ENCODE measurements at regions not wholly inside any gene's neighbourhood (a gene's known extent, or its start where the extent isn't known, plus 50 kb on each side); places are given as distances from the start of the nearest gene placed in this dataset.
"Not testable (repeated sequence)": the region's sequence is repeated elsewhere in the genome, so short reads cannot be mapped to it uniquely, and the experiment has no call there.

- DNase-seq = no peak
Measured at GRCh38 chr2:194314042-194314441, 1343.0 kb upstream of the SLC39A10 start.

- DNase-seq = no peak
Measured at GRCh38 chr2:194304191-194304590, 1352.8 kb upstream of the SLC39A10 start.

DNA sequence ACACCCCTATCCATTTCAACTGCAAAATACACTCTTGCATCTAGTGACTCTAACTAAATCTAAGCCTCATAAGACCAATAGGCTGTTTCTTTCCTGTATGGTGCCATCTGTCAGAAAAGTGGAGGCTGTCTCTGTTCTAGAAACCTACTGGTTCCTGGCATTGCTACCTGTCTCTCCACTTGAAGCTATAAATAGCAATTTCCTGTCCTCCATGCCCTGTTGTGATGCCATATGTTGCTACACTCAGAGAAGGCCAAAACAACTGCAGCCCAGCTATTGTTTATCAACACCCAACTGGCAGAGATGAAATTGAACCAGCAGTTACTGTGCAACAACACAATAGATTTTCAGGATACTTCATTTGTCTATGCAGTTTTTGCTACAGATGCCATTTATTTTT, 1355.1 kb upstream of the SLC39A10 start:
- peak in 1 of 2 experiments; percentile 5 for DNase-seq

- no peak for DNase-seq
Measured at GRCh38 chr2:194294156-194294555, 1362.9 kb upstream of the SLC39A10 start.

DNA sequence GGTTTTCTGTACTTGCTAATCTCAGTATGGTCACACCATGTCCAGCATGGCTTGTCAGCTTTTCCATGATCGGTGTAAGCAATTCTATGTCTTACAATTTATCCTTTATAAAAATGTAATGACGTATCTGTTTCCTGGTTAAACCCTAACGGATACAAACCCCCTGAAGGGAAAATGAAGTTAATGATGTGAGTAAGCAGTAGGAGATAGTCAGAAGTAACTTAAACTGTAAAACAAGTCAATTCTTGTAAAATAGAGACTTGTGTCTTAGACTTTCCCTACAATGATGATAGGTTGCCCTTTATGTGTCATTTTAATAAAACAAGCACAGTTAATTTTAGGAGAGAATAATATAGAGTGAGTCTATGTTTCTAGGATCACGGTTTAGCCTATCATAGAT, 1365.9 kb upstream of the SLC39A10 start:
- DNase-seq = no peak

GRCh38 chr2:194289712-194290346, 1367.2 kb upstream of the SLC39A10 start:
- no peak for DNase-seq

DNA sequence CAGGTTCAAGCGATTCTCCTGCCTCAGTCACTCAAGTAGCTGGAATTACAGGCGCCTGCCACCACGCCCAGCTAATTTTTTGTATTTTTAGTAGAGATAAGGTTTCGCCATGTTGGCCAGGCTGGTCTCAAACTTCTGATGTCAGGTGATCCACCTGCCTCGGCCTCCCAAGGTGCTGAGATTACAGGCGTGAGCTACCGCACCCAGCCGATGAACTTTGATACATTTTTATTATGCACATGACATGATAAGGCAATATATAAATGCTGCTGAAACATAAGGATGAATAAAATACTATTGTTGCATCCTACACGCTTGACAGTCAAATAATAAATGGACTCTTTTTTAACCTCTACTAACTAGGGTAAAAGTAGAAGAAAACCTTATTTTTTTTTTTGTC, 1380.4 kb upstream of the SLC39A10 start:
- DNase-seq = not testable (repeated sequence)

DNA sequence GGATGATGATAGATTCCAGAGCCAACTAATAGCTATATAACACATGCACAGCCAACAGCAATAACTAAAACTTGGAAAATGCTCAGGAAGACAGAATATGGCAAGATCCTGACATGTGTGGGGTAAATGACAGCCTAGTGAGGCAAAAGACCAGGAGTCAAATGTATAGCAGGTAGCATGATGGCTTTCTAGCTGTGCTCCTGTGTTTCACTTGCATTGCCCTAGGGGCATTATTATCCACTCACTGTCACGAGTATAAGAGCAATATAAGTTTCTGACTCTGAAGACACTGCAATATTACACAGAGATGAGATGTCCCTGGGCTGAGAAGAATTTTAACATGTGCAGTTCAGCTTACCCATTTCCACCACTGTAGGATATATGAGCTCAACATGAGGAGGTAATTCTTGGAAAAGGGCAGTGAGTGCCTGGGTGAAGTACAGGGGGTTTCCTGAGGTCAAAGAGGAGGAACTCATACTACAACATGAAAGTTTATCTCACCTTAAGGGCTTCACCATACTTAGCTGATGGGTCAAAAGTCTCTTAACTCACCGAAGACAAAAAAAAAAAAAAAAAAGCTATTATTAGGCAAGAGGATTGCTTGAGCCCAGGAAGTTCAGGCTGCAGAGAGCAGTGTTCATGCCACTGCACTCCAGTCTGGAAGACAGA, 1385.6 kb upstream of the SLC39A10 start:
- DNase-seq = no peak

- no peak for DNase-seq
Measured at GRCh38 chr2:194270648-194271047, 1386.4 kb upstream of the SLC39A10 start.

DNA sequence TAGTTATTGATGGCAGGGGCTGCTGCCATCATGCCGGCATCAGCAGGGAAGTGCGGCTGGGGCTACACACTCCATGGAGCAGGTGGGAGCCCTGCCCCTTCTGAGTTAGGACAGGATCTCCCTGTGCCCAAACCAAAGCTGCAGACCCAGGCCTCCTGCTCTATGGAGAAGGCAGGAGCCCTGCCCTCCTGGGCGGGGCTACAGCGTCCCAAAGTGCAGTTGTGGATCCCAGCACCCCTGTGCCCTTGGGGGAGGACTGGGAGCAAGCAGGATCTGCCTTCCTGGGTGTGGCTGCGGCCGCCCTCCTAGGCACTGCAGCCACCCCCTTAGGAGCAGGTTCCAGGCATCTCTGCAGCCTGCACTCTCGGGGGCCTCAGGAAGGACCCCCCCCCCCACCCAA, 1392.4 kb upstream of the SLC39A10 start:
- DNase-seq = no peak

GRCh38 chr2:194260185-194260584, 1396.8 kb upstream of the SLC39A10 start:
- no peak for DNase-seq

- DNase-seq = no peak
Measured at GRCh38 chr2:194257095-194257494, 1399.9 kb upstream of the SLC39A10 start.

DNA sequence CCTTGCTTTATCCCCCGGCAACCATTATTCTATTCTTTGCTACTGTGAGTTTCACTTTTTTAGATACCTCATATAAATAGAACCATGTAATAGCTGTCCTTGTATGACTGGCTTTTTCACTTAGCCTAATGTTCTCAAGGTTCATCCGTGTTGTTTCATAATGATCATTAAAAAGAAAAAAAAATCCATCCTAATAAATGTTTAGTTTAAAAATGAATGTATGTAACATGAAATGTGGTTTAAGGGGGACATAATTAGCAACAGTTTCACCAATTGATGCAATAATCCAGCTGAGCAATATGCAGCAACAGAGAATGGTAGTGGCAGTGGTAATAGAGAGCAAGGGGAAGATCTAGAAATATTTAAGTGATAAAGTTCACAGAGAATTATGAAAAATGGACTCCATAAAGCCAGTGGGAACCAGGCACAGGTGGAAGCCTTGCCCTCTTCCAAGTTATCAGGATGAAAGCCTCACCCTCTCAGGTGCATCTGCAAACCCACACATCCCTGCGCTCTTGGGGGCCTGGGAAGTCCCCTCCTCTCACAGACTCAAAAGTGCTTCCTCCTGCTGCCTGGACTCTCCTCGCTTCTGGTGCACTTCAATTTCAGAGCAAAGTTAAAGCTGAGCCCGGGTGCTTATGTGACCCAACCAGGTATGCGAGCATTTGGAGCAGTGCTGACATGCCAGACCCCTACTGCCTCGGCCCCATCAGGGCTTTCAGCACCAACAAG, 1403.3 kb upstream of the SLC39A10 start:
- DNase-seq = no peak

GRCh38 chr2:194252127-194252526, 1404.9 kb upstream of the SLC39A10 start:
- no peak for DNase-seq

GRCh38 chr2:194232600-194232999, 1424.4 kb upstream of the SLC39A10 start:
- no peak for DNase-seq

DNA sequence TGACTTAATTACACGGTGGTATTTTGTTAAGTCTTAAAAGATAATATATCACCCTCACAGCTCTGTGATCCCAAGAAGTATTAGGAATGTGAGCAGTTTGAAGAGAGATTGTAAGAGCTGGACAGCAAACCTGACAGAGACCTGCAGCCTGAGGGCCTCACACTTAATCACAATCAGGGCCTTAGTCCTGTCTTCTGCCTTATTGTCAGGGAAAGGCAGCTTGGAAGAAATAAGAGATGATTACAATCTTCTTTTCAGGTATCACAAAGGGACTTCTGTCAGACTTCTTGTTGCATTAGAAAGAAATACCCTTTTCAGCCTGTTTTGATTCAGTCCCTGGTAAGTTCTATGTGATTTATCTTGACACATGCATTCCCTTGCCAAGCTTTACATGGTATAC, 1433.8 kb upstream of the SLC39A10 start:
- DNase-seq = no peak

DNA sequence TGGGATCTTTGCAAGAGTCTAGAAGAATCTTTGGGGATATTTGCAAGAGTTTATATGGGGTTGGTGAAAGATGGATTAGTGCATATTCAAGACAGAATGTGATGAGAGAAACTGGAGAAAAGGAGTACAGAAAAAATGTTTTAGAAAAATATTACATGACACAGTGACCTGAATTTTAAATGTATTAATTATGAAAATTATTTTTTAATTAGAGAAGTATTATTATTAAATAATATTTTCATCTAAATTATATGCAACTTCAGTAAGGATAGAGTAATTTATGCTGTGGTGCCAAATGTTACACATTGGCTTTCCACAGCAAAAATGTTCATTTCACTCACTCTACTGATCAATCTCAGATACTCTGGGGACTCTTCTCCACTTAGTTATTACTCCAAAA, 1442.8 kb upstream of the SLC39A10 start:
- DNase-seq = no peak

DNA sequence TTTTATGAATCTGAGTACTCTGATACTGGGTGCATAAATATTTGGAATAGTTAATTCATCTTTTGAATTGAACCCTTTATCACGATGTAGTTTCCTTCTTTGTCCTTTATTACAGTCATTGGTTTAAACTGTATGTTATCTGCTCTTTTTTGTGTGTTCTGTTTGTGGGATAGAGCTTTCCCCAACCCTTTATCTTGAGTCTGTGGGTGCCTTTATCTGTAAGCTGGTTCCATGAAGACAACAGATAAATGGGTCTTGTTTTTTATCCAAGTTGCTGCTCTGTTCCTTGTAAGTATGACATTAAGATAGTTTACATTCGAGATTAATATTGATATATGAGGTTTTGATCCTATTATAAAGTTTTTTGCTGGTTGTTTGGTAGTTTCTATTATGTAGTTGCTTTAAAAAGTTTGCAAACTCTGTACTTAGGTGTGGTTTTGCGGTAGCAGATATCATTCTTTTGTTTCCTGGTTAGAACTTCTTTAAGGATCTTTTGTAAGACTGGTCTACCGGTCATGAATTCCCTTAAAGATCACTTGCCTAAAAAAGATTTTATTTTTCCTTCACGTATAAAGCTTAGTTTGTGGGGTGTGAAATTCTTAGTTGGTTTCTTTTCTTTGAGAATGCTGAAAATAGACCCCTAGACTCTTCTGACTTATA, 1451.3 kb upstream of the SLC39A10 start:
- no peak for DNase-seq

GRCh38 chr2:194203898-194204297, 1453.1 kb upstream of the SLC39A10 start:
- DNase-seq = no peak

- no peak for DNase-seq
Measured at GRCh38 chr2:194182888-194183287, 1474.1 kb upstream of the SLC39A10 start.

- DNase-seq = no peak
Measured at GRCh38 chr2:194176134-194176533, 1480.9 kb upstream of the SLC39A10 start.

DNA sequence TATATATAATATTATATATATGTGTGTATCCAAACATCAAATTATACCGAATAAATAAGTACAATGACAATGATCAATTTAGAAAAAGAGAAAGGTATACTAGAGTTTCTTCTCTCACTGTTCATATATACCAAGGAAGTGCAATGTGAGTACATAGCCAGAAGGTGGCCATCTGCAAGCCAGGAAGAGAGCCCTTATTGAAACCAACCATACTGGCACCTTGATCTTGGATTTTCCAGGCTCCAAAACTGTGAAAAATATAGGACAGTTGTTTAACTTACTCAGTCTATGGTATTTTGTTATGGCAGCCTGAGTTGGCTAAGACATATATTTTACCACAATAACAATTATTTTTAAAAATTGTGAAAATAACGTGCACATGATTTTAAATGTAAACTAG, 1490.2 kb upstream of the SLC39A10 start:
- DNase-seq = peak; percentile 24 to 27

GRCh38 chr2:194155431-194155830, 1501.6 kb upstream of the SLC39A10 start:
- no peak for DNase-seq

DNA sequence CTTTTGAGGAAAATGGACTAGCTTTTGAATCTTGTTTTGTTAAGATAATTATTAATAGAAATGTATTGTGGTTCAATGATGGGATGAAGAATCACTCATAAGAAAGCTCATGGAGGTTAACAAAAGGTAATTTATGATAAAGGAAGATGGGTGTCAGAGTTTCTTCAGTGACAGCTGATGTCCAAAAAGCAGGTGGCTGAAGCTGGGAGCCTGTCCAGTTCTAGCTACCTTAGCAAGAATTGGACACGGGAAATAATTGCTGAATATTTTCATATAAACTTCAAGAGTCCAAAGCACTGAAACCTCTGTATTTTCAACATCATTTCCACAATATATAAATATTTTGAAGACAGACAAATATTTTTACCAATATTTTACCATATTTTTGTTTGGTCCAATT, 1505.8 kb upstream of the SLC39A10 start:
- DNase-seq = no peak

Data from SHP77 (cell line).